Urothelium cell line (cell line): ENCODE measurements at regions not wholly inside any gene's neighbourhood (a gene's known extent, or its start where the extent isn't known, plus 50 kb on each side); places are given as distances from the start of the nearest gene placed in this dataset.

Experiments used
- DNase-seq: peaks from one replicate; pipeline ENCODE4 v3.0.0; 2011; ENCODE audit warnings: low spot score, mixed read lengths
- FAIRE-seq: peaks from 2 replicates; lab custom pipeline; 2011; peaks lifted over from hg19 to GRCh38; lab: Jason Lieb, UNC

- no peak for DNase-seq
- no peak for FAIRE-seq
Observed at GRCh38 chr15:69648775-69649735, 196.4 kb downstream of the RPLP1 start.

DNA sequence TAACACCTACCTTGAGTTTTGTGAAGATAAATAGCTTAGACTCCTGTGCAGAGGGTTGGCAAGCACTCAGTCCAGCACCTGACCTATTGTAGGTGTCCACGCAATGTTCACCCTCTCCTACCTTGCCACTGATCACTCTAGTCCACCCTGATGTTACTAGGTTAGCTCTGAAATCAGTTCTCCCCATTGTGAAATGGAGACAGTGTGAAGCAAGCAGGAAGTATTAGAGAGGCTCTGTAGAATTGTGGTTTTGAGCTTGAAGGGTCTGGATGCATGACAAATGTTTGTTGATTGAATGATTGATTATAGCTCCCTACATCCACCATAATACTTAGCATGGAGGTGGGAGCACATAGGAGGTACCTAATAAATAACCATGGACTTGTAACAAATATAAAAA, 199.7 kb downstream of the RPLP1 start:
- FAIRE-seq (peak; percentile 50), DNase-seq (no peak)

- no peak for DNase-seq
- FAIRE-seq = no peak
Observed at GRCh38 chr15:69652751-69653305, 200.2 kb downstream of the RPLP1 start.

DNA sequence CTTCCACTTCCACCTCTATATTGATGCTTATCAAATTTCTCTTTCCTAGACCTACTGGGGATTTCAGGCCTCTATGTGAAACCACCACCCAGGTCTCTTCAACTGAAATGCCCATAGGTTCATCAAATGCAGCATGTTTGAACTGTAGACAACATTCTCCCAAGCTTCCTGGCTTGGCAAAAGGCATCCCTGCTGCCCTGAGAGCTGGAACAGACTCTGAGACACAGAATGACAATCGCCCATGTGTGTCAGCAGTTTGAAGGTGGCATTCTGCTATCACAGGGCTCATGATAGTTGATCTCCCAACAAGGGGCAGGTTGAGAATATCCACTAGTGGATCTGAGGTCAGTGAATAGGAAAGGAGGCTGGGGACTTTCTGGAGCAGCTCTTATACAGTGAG, 200.7 kb downstream of the RPLP1 start:
- FAIRE-seq = no peak

GRCh38 chr15:69653846-69654245, 201.2 kb downstream of the RPLP1 start:
- DNase-seq (no peak), FAIRE-seq (no peak)

More for the DNA sequence above, 200.7 kb downstream of the RPLP1 start:
- no peak for DNase-seq

DNA sequence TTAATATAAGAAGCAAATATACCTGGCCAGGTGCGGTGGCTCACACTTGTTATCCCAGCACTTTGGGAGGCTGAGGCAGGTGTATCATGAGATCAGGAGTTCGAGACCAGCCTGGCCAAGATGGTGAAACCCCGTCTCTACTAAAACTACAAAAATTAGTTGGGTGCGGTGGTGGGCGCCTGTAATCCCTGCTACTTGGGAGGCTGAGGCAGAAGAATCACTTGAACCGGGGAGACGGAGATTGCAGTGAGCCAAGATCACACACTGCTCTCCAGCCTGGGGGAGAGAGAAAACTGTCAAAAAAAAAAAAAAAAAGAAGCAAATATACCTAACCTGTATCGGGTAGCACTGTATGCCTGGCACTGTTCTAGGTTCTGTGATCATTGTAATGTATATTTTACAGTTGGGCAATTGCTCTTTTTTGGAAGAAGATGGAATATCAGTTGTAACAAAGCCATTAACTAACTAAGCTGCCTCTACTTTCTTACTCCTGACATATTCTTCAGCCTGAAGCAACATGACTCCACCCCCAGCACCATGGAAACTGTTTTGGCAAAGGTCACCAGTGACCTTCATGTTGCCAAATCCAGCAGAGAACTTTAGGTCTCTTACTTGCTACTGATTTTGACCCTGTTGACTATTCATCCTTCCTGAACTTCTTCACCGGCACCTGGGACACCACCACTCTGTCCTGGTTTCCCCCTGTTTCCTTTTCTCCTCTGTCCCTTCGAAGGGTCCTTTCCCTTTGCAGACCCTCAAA, 203.8 kb downstream of the RPLP1 start:
- FAIRE-seq (no peak), DNase-seq (no peak)

- DNase-seq (no peak), FAIRE-seq (peak; percentile 81)
Observed at GRCh38 chr15:69657626-69658025, 205.0 kb downstream of the RPLP1 start.

GRCh38 chr15:69658411-69658945, 205.9 kb downstream of the RPLP1 start:
- FAIRE-seq = no peak
- no peak for DNase-seq

DNA sequence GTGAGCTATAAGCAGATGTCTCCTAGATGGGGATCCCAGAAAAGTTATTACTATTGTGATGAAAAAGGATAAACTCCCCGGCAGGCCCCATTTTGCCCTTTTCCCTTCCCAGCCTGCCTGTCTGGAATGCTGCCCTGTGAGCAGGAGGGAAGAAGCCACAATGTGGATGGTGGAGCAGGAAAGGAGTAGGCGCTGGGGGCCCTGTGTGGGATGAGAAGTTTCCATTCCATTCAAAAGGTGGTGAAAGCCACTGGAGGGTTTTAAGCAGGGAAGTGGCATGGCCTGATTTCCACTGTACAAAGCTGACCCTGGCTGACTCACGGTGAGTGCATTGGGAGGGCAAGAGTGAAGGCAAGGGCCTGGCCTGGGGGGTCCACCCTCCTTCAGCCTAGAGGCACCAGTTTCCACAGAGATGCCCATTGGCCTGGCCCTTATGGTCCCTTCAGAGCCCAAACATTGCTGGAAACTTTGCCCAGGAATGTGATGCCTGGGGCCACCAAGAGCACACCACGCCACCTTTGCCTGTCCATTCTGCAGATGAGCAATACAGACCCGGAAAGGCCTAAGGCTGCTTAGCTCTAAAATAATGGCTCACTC, 206.9 kb downstream of the RPLP1 start:
- FAIRE-seq = no peak
- no peak for DNase-seq

DNA sequence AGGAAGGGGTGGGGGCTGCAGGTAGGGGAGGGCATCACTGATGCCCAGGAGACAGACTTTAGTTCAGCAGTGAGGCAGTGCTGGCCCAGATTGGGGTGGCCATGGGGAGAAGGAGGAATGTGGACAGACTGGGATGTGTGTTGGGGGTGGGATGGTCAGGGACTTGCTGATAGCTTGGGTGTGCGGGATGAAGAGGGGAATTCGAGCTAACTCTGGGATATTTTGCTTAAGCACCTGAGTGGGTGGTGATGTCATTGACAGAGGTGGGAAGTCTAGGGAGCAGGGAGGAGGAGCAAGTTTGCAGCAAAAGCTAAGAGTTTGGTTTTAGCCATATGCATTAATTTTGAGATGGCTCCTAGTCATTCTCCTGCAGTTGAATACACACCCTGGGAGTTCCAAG, 207.5 kb downstream of the RPLP1 start:
- DNase-seq = no peak
- FAIRE-seq = peak; percentile 42

DNA sequence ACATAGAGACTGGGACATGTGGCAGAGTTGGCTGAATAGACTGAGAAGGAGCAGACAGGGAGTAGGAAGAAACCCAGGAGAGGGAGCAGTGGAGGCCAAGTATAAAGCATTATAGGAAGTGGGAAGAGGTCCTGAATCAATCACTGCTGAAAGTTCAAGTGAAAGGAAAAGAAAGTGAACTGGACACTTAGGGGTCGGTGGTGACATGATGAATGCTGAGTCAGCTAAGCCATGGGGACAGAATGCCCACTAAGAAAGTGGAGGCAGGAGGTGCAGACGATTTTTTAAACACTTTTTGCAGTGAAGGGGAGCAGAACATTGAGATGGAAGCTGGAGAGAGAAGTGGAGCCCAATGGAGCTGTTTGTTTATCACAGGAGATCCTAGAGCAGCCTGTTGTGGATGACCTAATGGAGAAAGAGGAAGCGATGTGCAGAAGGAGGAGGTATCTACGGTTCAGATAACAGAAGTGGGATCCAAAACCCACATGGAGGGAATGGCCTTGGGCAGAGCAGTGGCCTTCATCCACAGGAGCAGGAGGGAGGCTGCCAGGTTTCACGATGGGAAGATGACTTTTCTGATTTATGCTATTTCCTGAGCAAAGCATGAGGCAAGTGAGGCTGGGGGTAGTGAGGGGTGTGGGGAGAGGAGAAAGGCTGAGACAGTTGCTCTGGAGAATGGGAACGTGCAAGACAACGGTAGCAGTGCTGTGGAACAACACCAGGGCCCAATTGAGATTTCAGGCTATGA, 208.2 kb downstream of the RPLP1 start:
- no peak for DNase-seq
- FAIRE-seq = no peak

DNA sequence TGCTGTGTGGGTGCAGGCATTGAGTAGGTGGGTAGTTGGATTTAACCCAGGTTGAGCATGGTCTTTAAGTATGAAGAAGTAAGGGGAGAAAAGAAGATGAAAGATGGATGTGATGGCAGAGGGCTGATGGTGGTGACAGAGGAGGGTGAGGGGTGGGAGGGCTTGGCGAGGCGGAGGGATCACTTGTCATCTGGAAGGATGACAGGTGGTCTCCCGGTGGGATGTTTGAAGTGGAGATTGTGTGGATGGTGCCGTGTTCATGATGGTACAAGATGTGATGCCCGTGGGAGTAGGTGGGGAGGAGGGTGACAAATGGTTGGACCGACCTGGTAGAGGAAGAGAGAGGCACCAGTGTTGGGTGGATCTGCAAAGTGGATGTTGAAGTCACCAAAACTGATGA, 208.8 kb downstream of the RPLP1 start:
- no peak for FAIRE-seq

GRCh38 chr15:69661871-69662644, 209.4 kb downstream of the RPLP1 start:
- peak; percentile 70 for FAIRE-seq
- DNase-seq = no peak

More for the DNA sequence above, 208.8 kb downstream of the RPLP1 start:
- DNase-seq = no peak

DNA sequence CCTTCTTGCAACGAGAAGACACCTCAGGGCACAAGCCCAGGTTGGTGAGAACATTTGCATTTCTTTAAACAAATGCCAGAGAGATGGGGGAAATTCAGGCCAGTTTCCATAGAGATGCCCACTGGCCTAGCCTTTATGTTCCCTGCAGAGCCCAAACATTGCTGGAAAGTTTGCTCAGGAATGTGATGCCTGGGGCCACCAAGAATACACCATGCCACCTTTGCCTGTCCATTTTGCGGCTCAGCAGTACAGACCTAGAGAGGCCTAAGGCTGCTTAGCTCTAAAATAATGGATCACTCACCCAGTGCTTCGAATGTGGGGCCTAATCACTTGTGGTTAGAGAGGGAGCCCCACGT, 210.0 kb downstream of the RPLP1 start:
- DNase-seq = no peak
- FAIRE-seq = no peak

DNA sequence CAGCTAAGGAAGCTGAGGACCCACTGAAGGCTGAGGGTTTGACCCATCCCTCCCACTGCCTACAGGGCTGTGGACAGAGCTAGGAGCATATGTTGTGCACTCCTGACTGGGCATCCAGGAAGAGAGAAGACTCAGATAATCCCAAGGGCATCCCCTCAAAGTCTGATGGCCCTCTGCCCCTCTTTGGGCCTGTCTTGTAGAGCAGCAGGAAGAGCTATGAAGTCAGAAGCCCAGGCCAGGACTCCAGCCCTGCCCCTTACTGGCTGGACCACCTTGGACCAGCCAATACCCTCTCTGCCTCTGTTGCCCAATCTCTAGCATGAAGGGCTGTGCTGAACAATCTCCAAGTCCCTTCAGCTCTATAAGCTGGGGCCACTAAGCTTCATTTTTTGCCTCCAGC, 210.8 kb downstream of the RPLP1 start:
- DNase-seq = no peak
- no peak for FAIRE-seq

- FAIRE-seq (no peak), DNase-seq (no peak)
Observed at GRCh38 chr15:69663982-69664381, 211.4 kb downstream of the RPLP1 start.

- DNase-seq (no peak), FAIRE-seq (no peak)
Observed at GRCh38 chr15:69664572-69665571, 212.3 kb downstream of the RPLP1 start.

- FAIRE-seq = no peak
- DNase-seq = no peak
Observed at GRCh38 chr15:69665641-69666111, 213.1 kb downstream of the RPLP1 start.
